ENCODE measurements at regions not wholly inside any gene's neighbourhood (a gene's known extent, or its start where the extent isn't known, plus 50 kb on each side); places are given as distances from the start of the nearest gene placed in this dataset.
"Not testable (repeated sequence)": the region's sequence is repeated elsewhere in the genome, so short reads cannot be mapped to it uniquely, and the experiment has no call there.

- no peak overlapping the region for H3K27ac Mint-ChIP-seq
- DNase-seq = no peak
- Histone ChIP-seq H3K27me3 (replicated peaks in 1 of 2; ENCODE audit: control insufficient read depth in 2 of 2, extremely low read depth in 1 of 2, insufficient read depth in 2 of 2, low read length in 1 of 2) (no peaks in the 10 kb centered on the region), H3K27ac (ENCODE audit: low read length) (no peak overlapping the region), H3K4me1 (ENCODE audit: control insufficient read depth in 1 of 2, extremely low read depth in 1 of 2, insufficient read depth in 2 of 2, low read length in 2 of 2) (no peaks in the 10 kb centered on the region), H3K9me3 (no peaks in the 10 kb centered on the region), H3K36me3 (ENCODE audit: control insufficient read depth in 2 of 2, extremely low read depth in 1 of 2, insufficient read depth in 1 of 2, low read length in 1 of 2) (no peaks in the 10 kb centered on the region), H3K4me3 (ENCODE audit: control insufficient read depth in 1 of 2, extremely low read depth in 1 of 2, low read length in 1 of 2) (no peak overlapping the region)
- H3K4me3 Mint-ChIP-seq = no peak overlapping the region
- CTCF ChIA-PET = no interaction called here
- POLR2A ChIA-PET = no interaction called here
- H3K4me1 Mint-ChIP-seq = peaks cover 0 to 3% (median 0%) of the 10 kb centered on the region in 3 donors
- no peak for ATAC-seq (replicated peaks in 1 of 4)
- H3K9me3 Mint-ChIP-seq = peaks cover 0 to 5% (median 0%) of the 10 kb centered on the region in 3 donors
- peaks cover 0 to 8% of the 10 kb centered on the region in 2 donors for H3K27me3 Mint-ChIP-seq
- H3K36me3 Mint-ChIP-seq = no peaks in the 10 kb centered on the region
- 83% methylated on average over 1 of the region's 3 CpGs for WGBS (ENCODE audit: insufficient coverage)
Observed at GRCh38 chr6:79373880-79374279, 139.4 kb upstream of the HMGN3 start.

GRCh38 chr6:79373246-79373645 lies 138.8 kb upstream of the HMGN3 start:
- Mint-ChIP-seq H3K36me3 (no peaks in the 10 kb centered on the region), H3K4me1 (peaks cover 0 to 3% (median 0%) of the 10 kb centered on the region in 3 donors), H3K27ac (no peak overlapping the region), H3K9me3 (peaks cover 0 to 5% (median 0%) of the 10 kb centered on the region in 3 donors), H3K4me3 (no peak overlapping the region), H3K27me3 (peaks cover 0 to 8% of the 10 kb centered on the region in 2 donors)
- WGBS (ENCODE audit: insufficient coverage) = 100% methylated on average over 1 of the region's 3 CpGs
- DNase-seq (no peak), ATAC-seq (replicated peaks in 1 of 4) (no peak)
- Histone ChIP-seq H3K4me1 (ENCODE audit: control insufficient read depth in 1 of 2, extremely low read depth in 1 of 2, insufficient read depth in 2 of 2, low read length in 2 of 2) (no peaks in the 10 kb centered on the region), H3K9me3 (no peaks in the 10 kb centered on the region), H3K36me3 (ENCODE audit: control insufficient read depth in 2 of 2, extremely low read depth in 1 of 2, insufficient read depth in 1 of 2, low read length in 1 of 2) (no peaks in the 10 kb centered on the region), H3K27me3 (replicated peaks in 1 of 2; ENCODE audit: control insufficient read depth in 2 of 2, extremely low read depth in 1 of 2, insufficient read depth in 2 of 2, low read length in 1 of 2) (no peaks in the 10 kb centered on the region), H3K4me3 (ENCODE audit: control insufficient read depth in 1 of 2, extremely low read depth in 1 of 2, low read length in 1 of 2) (no peak overlapping the region), H3K27ac (ENCODE audit: low read length) (no peak overlapping the region)
- CTCF ChIA-PET = no interaction called here
- POLR2A ChIA-PET = no interaction called here

- WGBS (ENCODE audit: insufficient coverage) = no CpG with 5 or more reads among the region's 1 CpG
- POLR2A ChIA-PET = no interaction called here
- Mint-ChIP-seq H3K9me3 (peaks cover 3 to 5% (median 3%) of the 10 kb centered on the region in 3 donors), H3K27me3 (peaks cover 0 to 8% of the 10 kb centered on the region in 2 donors), H3K27ac (no peak overlapping the region), H3K4me3 (no peak overlapping the region), H3K36me3 (no peaks in the 10 kb centered on the region), H3K4me1 (peaks cover 0 to 1% (median 0%) of the 10 kb centered on the region in 3 donors)
- CTCF ChIA-PET = no interaction called here
- no peaks in the 10 kb centered on the region for H3K4me1 ChIP-seq (ENCODE audit: control insufficient read depth in 1 of 2, extremely low read depth in 1 of 2, insufficient read depth in 2 of 2, low read length in 2 of 2)
- no peak overlapping the region for H3K4me3 ChIP-seq (ENCODE audit: control insufficient read depth in 1 of 2, extremely low read depth in 1 of 2, low read length in 1 of 2)
- no peak for DNase-seq
- ATAC-seq (replicated peaks in 1 of 4) = no peak
- no peaks in the 10 kb centered on the region for H3K9me3 ChIP-seq
- H3K36me3 ChIP-seq (ENCODE audit: control insufficient read depth in 2 of 2, extremely low read depth in 1 of 2, insufficient read depth in 1 of 2, low read length in 1 of 2) = no peaks in the 10 kb centered on the region
- H3K27me3 ChIP-seq (replicated peaks in 1 of 2; ENCODE audit: control insufficient read depth in 2 of 2, extremely low read depth in 1 of 2, insufficient read depth in 2 of 2, low read length in 1 of 2) = no peaks in the 10 kb centered on the region
- no peak overlapping the region for H3K27ac ChIP-seq (ENCODE audit: low read length)
Observed at GRCh38 chr6:79372757-79373156, 138.3 kb upstream of the HMGN3 start.

- Histone ChIP-seq H3K27ac (ENCODE audit: low read length) (no peak overlapping the region), H3K36me3 (ENCODE audit: control insufficient read depth in 2 of 2, extremely low read depth in 1 of 2, insufficient read depth in 1 of 2, low read length in 1 of 2) (no peaks in the 10 kb centered on the region), H3K4me3 (ENCODE audit: control insufficient read depth in 1 of 2, extremely low read depth in 1 of 2, low read length in 1 of 2) (no peak overlapping the region), H3K9me3 (no peaks in the 10 kb centered on the region), H3K27me3 (replicated peaks in 1 of 2; ENCODE audit: control insufficient read depth in 2 of 2, extremely low read depth in 1 of 2, insufficient read depth in 2 of 2, low read length in 1 of 2) (no peaks in the 10 kb centered on the region), H3K4me1 (ENCODE audit: control insufficient read depth in 1 of 2, extremely low read depth in 1 of 2, insufficient read depth in 2 of 2, low read length in 2 of 2) (no peaks in the 10 kb centered on the region)
- H3K27me3 Mint-ChIP-seq = peaks cover 0 to 14% of the 10 kb centered on the region in 2 donors
- POLR2A ChIA-PET = no interaction called here
- H3K4me3 Mint-ChIP-seq = no peak overlapping the region
- ATAC-seq (replicated peaks in 1 of 4) (no peak), DNase-seq (no peak)
- H3K4me1 Mint-ChIP-seq = no peaks in the 10 kb centered on the region
- H3K27ac Mint-ChIP-seq = no peak overlapping the region
- CTCF ChIA-PET = interaction anchor here in 1 of 2 donors (0.5 kb wide), 1 partner anchor 1524 kb away, joined by 4 read pairs; no protein-coding TSS in a partner anchor
- WGBS (ENCODE audit: insufficient coverage) = no CpG with 5 or more reads among the region's 3 CpGs
- no peaks in the 10 kb centered on the region for H3K36me3 Mint-ChIP-seq
- peaks cover 8 to 21% (median 11%) of the 10 kb centered on the region in 3 donors for H3K9me3 Mint-ChIP-seq
Observed at GRCh38 chr6:79369026-79369425, 134.5 kb upstream of the HMGN3 start.

DNA sequence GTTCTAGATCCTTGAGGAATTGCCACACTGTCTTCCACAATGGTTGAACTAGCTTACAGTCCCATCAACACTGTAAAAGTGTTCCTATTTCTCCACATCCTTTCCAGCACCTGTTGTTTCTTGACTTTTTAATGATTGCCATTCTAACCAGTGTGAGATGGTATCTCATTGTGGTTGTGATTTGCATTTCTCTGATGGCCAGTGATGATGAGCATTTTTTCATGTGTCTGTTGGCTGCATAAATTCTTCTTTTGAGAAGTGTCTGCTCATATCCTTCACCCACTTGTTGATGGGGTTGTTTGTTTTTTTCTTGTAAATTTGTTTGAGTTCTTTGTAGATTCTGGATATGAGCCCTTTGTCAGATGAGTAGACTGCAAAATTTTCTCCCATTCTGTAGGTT lies 129.0 kb upstream of the HMGN3 start:
- CTCF ChIA-PET; H3K4me1 ChIP-seq (ENCODE audit: control insufficient read depth in 1 of 2, extremely low read depth in 1 of 2, insufficient read depth in 2 of 2, low read length in 2 of 2); H3K36me3 Mint-ChIP-seq; H3K36me3 ChIP-seq (ENCODE audit: control insufficient read depth in 2 of 2, extremely low read depth in 1 of 2, insufficient read depth in 1 of 2, low read length in 1 of 2); H3K27me3 Mint-ChIP-seq; ATAC-seq (replicated peaks in 1 of 4); DNase-seq; H3K27ac Mint-ChIP-seq; H3K9me3 ChIP-seq; H3K27me3 ChIP-seq (replicated peaks in 1 of 2; ENCODE audit: control insufficient read depth in 2 of 2, extremely low read depth in 1 of 2, insufficient read depth in 2 of 2, low read length in 1 of 2); H3K4me1 Mint-ChIP-seq; POLR2A ChIA-PET; H3K4me3 ChIP-seq (ENCODE audit: control insufficient read depth in 1 of 2, extremely low read depth in 1 of 2, low read length in 1 of 2); H3K4me3 Mint-ChIP-seq; H3K27ac ChIP-seq (ENCODE audit: low read length): not testable (repeated sequence)
- H3K9me3 Mint-ChIP-seq = peaks cover 11 to 24% (median 17%) of the 10 kb centered on the region in 3 donors

DNA sequence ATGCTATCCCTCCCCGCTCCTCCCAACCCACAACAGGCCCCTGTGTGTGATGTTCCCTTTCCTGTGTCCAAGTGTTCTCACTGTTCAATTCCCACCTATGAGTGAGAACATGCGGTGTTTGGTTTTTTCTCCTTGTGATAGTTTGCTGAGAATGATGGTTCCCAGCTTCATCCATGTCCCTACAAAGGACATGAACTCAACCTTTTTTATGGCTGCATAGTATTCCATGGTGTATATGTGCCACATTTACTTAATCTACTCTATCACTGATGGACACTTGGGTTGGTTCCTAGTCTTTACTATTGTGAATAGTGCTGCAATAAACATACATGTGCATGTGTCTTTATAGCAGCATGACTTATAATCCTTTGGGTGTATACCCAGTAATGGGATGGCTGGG lies 126.6 kb upstream of the HMGN3 start:
- H3K4me3 ChIP-seq (ENCODE audit: control insufficient read depth in 1 of 2, extremely low read depth in 1 of 2, low read length in 1 of 2); ATAC-seq (replicated peaks in 1 of 4); H3K27me3 ChIP-seq (replicated peaks in 1 of 2; ENCODE audit: control insufficient read depth in 2 of 2, extremely low read depth in 1 of 2, insufficient read depth in 2 of 2, low read length in 1 of 2); POLR2A ChIA-PET; CTCF ChIA-PET; H3K4me3 Mint-ChIP-seq; H3K27me3 Mint-ChIP-seq; DNase-seq; H3K4me1 Mint-ChIP-seq; H3K27ac Mint-ChIP-seq; H3K36me3 Mint-ChIP-seq; H3K4me1 ChIP-seq (ENCODE audit: control insufficient read depth in 1 of 2, extremely low read depth in 1 of 2, insufficient read depth in 2 of 2, low read length in 2 of 2); H3K27ac ChIP-seq (ENCODE audit: low read length); H3K9me3 ChIP-seq; H3K36me3 ChIP-seq (ENCODE audit: control insufficient read depth in 2 of 2, extremely low read depth in 1 of 2, insufficient read depth in 1 of 2, low read length in 1 of 2): not testable (repeated sequence)
- peaks cover under 1 to 18% (median 9%) of the 10 kb centered on the region in 3 donors for H3K9me3 Mint-ChIP-seq
- WGBS (ENCODE audit: insufficient coverage) = no CpG with 5 or more reads among the region's 2 CpGs

- H3K4me3 ChIP-seq (ENCODE audit: control insufficient read depth in 1 of 2, extremely low read depth in 1 of 2, low read length in 1 of 2) = no peak overlapping the region
- peaks cover under 1 to 5% (median under 1%) of the 10 kb centered on the region in 3 donors for H3K9me3 Mint-ChIP-seq
- no peaks in the 10 kb centered on the region for H3K27me3 Mint-ChIP-seq
- H3K27ac ChIP-seq (ENCODE audit: low read length) = no peak overlapping the region
- H3K4me1 ChIP-seq (ENCODE audit: control insufficient read depth in 1 of 2, extremely low read depth in 1 of 2, insufficient read depth in 2 of 2, low read length in 2 of 2) = no peaks in the 10 kb centered on the region
- no peaks in the 10 kb centered on the region for H3K4me1 Mint-ChIP-seq
- no peak for ATAC-seq (replicated peaks in 1 of 4)
- H3K36me3 Mint-ChIP-seq = no peaks in the 10 kb centered on the region
- H3K27me3 ChIP-seq (replicated peaks in 1 of 2; ENCODE audit: control insufficient read depth in 2 of 2, extremely low read depth in 1 of 2, insufficient read depth in 2 of 2, low read length in 1 of 2) = peaks cover 0 to 2% of the 10 kb centered on the region in 2 experiments
- H3K27ac Mint-ChIP-seq = no peak overlapping the region
- no CpG with 5 or more reads among the region's 4 CpGs for WGBS (ENCODE audit: insufficient coverage)
- ChIA-PET POLR2A (no interaction called here), CTCF (no interaction called here)
- H3K4me3 Mint-ChIP-seq = no peak overlapping the region
- H3K36me3 ChIP-seq (ENCODE audit: control insufficient read depth in 2 of 2, extremely low read depth in 1 of 2, insufficient read depth in 1 of 2, low read length in 1 of 2) = no peaks in the 10 kb centered on the region
- no peaks in the 10 kb centered on the region for H3K9me3 ChIP-seq
- no peak for DNase-seq
Observed at GRCh38 chr6:79353226-79353625, 118.7 kb upstream of the HMGN3 start.

Data from T-cell (primary cell).